Osteoblast (primary cell): ENCODE measurements at regions not wholly inside any gene's neighbourhood (a gene's known extent, or its start where the extent isn't known, plus 50 kb on each side); places are given as distances from the start of the nearest gene placed in this dataset.

Experiments
- DNase-seq: peaks from one replicate; pipeline ENCODE4 v3.0.0; 2011; ENCODE audit warnings: low spot score, mixed read lengths; ENCODE audit not compliant: insufficient read length; ENCODE audit errors: missing footprints
- H2AFZ ChIP-seq: 2 replicates; pipeline ENCODE4 v1.6.0; 2011; ENCODE audit warnings: mild to moderate bottlenecking, low read length
- H3K27ac ChIP-seq: 2 replicates; pipeline ENCODE4 v1.5.1; 2011; ENCODE audit warnings: mild to moderate bottlenecking, low read depth, low read length, moderate library complexity
- H3K27me3 ChIP-seq: 2 replicates; pipeline ENCODE4 v1.6.0; 2012; ENCODE audit warnings: mild to moderate bottlenecking, control low read depth, inconsistent platforms, low read length, moderate library complexity; ENCODE audit not compliant: insufficient read depth
- H3K36me3 ChIP-seq: 2 replicates; pipeline ENCODE4 v1.5.1; 2011; ENCODE audit warnings: mild to moderate bottlenecking, low read length, control low read depth, moderate library complexity; ENCODE audit not compliant: insufficient read depth
- H3K4me1 ChIP-seq: 2 replicates; pipeline ENCODE4 v1.5.1; 2011; ENCODE audit warnings: mild to moderate bottlenecking, low read length, control low read depth, moderate library complexity; ENCODE audit not compliant: insufficient read depth
- H3K4me2 ChIP-seq: 2 replicates; pipeline ENCODE4 v1.6.0; 2011; ENCODE audit warnings: mild to moderate bottlenecking, low read length; ENCODE audit not compliant: insufficient read depth
- H3K4me3 ChIP-seq: fragments of 200-600 bp; sonication (generic); 3 replicates; pipeline ENCODE4 v1.5.1; 2012; ENCODE audit warnings: mild to moderate bottlenecking, low read length, inconsistent platforms; ENCODE audit not compliant: insufficient read depth
- H3K79me2 ChIP-seq: 2 replicates; pipeline ENCODE4 v1.6.0; 2012; ENCODE audit warnings: mild to moderate bottlenecking, low read length, control low read depth, inconsistent platforms; ENCODE audit not compliant: insufficient read depth
- H3K9me3 ChIP-seq: 2 replicates; pipeline ENCODE4 v1.5.1; 2011; ENCODE audit warnings: low read depth, low read length, control low read depth
- H4K20me1 ChIP-seq: 2 replicates; pipeline ENCODE4 v1.6.0; 2012; ENCODE audit warnings: mild to moderate bottlenecking, low read length, control low read depth; ENCODE audit not compliant: insufficient read depth
- TF ChIP-seq, protein P1 (sequence below): IDR thresholded peaks from 2 replicates; pipeline ENCODE4 v1.5.1; 2011; ENCODE audit warnings: mild to moderate bottlenecking, low read depth, low read length, moderate library complexity; ENCODE audit errors: extremely low read depth

DNA sequence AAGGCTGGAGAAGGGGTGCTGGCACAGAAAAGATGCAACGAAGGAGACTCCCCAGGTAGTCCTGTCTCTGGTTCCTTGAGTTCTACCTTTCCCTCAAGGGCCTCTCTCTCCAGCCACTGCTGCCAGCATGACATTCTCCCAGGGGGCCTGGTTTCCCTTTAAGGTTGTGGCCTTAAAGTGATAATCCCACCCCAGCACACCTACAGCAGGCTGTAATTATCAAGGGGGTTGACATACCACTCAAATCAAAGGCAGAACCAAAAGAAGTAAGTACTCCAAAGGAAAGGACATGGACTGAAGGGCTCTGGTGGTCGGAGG lies 84.7 kb upstream of the KCNK12 start:
- Histone ChIP-seq H3K9me3 (no peaks in the 10 kb centered on the region), H3K27me3 (peaks cover 33% of the 10 kb centered on the region)
- no peak for DNase-seq

DNA sequence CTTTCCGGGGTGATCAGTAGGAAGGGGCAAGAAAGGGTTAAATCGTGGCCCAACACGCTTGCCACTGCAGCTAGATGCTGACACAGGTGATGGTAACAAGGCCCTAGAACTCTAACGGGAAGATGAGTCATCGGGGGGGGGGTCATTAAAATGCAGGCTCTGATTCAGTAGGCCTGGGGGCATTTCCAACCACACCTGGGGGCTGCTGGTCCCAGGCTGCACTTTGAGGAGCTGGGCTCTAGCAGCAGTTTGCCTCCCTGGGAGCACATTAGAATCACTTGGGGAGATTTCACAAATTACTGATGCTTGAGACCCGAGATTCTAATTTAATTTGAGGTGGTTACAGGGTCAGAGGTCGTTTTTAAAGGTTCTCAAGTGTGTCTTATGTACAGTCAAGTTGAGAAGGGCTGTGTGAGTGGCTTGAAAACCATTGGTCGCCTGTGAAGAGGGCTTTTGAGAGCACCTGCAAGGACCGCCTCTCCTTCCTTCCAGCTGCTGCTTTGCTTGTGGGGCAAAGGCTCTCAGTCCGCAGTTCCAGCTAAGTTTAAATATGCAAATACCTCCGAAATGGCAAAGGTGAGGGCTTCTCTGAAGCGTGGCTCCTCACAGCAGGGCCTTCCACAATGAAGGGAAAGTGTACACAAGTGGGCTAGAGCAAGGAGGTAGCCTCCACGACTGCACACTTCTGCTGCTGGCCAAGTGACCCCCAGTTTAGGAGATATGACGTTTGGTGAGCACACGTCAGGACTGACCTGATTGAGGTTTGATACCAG lies 84.2 kb upstream of the KCNK12 start:
- H3K79me2 ChIP-seq: no peaks in the 10 kb centered on the region
- no peak overlapping the region for H2AFZ ChIP-seq
- H3K27me3 ChIP-seq: peaks cover 34% of the 10 kb centered on the region
- H3K4me2 ChIP-seq: no peak overlapping the region
- H3K4me1 ChIP-seq: no peaks in the 10 kb centered on the region
- H4K20me1 ChIP-seq: no peaks in the 10 kb centered on the region
- H3K36me3 ChIP-seq: no peaks in the 10 kb centered on the region
- no peak overlapping the region for H3K4me3 ChIP-seq
- no peaks in the 10 kb centered on the region for H3K9me3 ChIP-seq
- TF ChIP-seq, protein P1, sequence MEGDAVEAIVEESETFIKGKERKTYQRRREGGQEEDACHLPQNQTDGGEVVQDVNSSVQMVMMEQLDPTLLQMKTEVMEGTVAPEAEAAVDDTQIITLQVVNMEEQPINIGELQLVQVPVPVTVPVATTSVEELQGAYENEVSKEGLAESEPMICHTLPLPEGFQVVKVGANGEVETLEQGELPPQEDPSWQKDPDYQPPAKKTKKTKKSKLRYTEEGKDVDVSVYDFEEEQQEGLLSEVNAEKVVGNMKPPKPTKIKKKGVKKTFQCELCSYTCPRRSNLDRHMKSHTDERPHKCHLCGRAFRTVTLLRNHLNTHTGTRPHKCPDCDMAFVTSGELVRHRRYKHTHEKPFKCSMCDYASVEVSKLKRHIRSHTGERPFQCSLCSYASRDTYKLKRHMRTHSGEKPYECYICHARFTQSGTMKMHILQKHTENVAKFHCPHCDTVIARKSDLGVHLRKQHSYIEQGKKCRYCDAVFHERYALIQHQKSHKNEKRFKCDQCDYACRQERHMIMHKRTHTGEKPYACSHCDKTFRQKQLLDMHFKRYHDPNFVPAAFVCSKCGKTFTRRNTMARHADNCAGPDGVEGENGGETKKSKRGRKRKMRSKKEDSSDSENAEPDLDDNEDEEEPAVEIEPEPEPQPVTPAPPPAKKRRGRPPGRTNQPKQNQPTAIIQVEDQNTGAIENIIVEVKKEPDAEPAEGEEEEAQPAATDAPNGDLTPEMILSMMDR: no peak
- H3K27ac ChIP-seq: no peak overlapping the region
- DNase-seq: peak; percentile 9

More for the DNA sequence above, 84.7 kb upstream of the KCNK12 start:
- H3K4me2 ChIP-seq: no peak overlapping the region
- no peaks in the 10 kb centered on the region for H4K20me1 ChIP-seq
- no peak overlapping the region for H3K4me3 ChIP-seq
- TF ChIP-seq, protein P1: no peak
- H3K27ac ChIP-seq: no peak overlapping the region
- no peaks in the 10 kb centered on the region for H3K36me3 ChIP-seq
- no peaks in the 10 kb centered on the region for H3K4me1 ChIP-seq
- no peaks in the 10 kb centered on the region for H3K79me2 ChIP-seq
- H2AFZ ChIP-seq: no peak overlapping the region

DNA sequence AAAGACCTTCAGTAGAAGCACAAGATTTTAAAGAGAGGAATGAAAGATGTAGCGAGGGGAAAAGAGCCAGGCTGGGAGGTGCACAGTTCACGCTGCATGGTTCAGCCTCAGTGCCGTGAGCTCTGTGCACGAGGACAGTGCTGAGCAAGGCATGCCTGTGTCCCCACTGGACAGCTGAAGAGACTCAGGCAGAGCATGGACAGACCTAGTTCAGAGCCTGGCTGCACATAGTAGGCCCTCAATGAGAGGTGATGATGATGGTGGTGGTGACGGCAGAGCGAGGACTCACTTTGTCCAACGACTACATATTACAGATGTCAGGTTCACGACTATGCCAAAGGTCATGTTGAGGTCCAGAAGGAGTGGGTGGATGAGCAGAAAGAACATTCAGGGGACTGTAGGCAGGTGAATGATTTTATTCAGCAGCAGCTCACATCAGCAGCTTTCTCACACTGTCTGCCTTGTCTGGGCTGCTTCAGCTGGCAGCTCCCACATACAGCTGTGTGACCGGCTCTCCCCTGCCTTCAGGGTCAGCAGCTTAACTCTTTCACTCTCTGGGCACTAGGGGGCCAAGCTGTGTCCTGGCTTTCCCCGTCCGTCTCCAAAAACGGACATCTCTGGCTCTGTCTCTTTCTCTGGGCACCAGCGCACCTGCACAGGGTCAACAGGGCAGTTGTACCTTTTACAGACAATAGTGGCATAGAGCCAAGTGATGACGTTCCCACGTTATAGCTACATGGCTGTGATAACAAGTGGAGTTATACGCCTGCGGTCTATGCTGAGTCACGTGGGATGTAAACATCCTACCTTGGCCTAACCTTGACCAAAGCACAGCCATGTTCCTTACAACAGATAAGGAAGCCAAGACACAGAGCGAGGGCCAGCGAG lies 83.4 kb upstream of the KCNK12 start:
- H3K27me3 ChIP-seq: peaks cover 41% of the 10 kb centered on the region
- no peak overlapping the region for H3K4me2 ChIP-seq
- H3K36me3 ChIP-seq: no peaks in the 10 kb centered on the region
- no peaks in the 10 kb centered on the region for H4K20me1 ChIP-seq
- no peak overlapping the region for H2AFZ ChIP-seq
- no peaks in the 10 kb centered on the region for H3K4me1 ChIP-seq
- TF ChIP-seq, protein P1: peak; percentile 42
- H3K4me3 ChIP-seq: no peak overlapping the region
- H3K79me2 ChIP-seq: no peaks in the 10 kb centered on the region
- no peaks in the 10 kb centered on the region for H3K9me3 ChIP-seq
- peak; percentile 52 for DNase-seq
- no peak overlapping the region for H3K27ac ChIP-seq

DNA sequence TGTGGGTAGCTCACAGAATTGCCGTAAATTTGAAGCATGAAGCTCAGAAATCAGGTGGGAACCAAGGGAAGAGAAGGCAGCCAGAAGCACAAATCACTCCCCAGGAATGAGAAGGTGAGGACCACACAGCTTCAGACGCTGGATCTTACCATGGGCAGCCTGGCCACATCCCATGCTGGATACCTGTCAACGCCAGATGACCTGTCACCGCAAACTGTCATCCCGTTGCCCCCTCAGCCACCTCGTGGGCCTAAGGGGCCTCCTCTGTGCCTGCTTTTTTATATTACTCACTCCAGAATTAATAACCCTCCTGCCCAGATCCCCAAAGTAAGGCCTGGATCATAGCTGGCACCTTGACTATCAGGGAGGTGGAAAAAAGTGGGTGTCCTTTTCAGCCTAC lies 82.3 kb upstream of the KCNK12 start:
- TF ChIP-seq, protein P1: no peak
- no peaks in the 10 kb centered on the region for H3K36me3 ChIP-seq
- no peak overlapping the region for H3K27ac ChIP-seq
- no peaks in the 10 kb centered on the region for H3K9me3 ChIP-seq
- no peaks in the 10 kb centered on the region for H4K20me1 ChIP-seq
- no peak overlapping the region for H2AFZ ChIP-seq
- DNase-seq: no peak
- no peak overlapping the region for H3K4me2 ChIP-seq
- H3K79me2 ChIP-seq: no peaks in the 10 kb centered on the region
- peaks cover 39% of the 10 kb centered on the region for H3K27me3 ChIP-seq
- no peak overlapping the region for H3K4me3 ChIP-seq
- no peaks in the 10 kb centered on the region for H3K4me1 ChIP-seq
